PC-9 (cell line): ENCODE measurements at regions not wholly inside any gene's neighbourhood (a gene's known extent, or its start where the extent isn't known, plus 50 kb on each side); places are given as distances from the start of the nearest gene placed in this dataset.

Experiments used
- BruUV-seq: library from RNA; stranded (reverse); fragments of 400-500 nt; replicated peaks from 2 replicates; lab custom pipeline; 2021; lab: Mats Ljungman, UMichigan
- CTCF ChIA-PET: fragments of 300-600 bp; sonication (Branson Sonifier 250); formaldehyde crosslinking; loops from one replicate; lab custom pipeline; 2022; ENCODE audit warnings: antibody characterized with exemption; lab: Charles Lee
- POLR2A ChIA-PET: fragments of 300-600 bp; sonication (Branson Sonifier 250); formaldehyde crosslinking; loops from one replicate; lab custom pipeline; 2022; ENCODE audit warnings: antibody characterized with exemption; ENCODE audit not compliant: unreplicated experiment; lab: Charles Lee
- DNase-seq, 2 experiments: peaks; one replicate each; pipeline versions ENCODE4 v3.0.0 to v3.0.0-alpha.2; 2015 to 2022; ENCODE audit warnings: mixed read lengths in 1 of 2
- H2AFZ ChIP-seq: fragments of 200-600 bp; sonication (generic); 2 replicates; pipeline ENCODE4 v1.8.1; 2017; ENCODE audit warnings: antibody characterized with exemption
- H3F3A ChIP-seq: fragments of 200-600 bp; sonication (generic); 2 replicates; pipeline ENCODE4 v1.8.1; 2017; ENCODE audit warnings: antibody characterized with exemption, mild to moderate bottlenecking, low read depth; ENCODE audit not compliant: insufficient read depth
- H3K27ac ChIP-seq: fragments of 200-600 bp; sonication (generic); 2 replicates; pipeline ENCODE4 v1.6.1; 2016; ENCODE audit warnings: mixed run types
- H3K27me3 ChIP-seq: fragments of 200-600 bp; sonication (generic); 2 replicates; pipeline ENCODE4 v1.6.1; 2016; ENCODE audit warnings: low read depth, mixed run types; ENCODE audit not compliant: insufficient read depth
- H3K36me3 ChIP-seq: fragments of 200-600 bp; sonication (generic); 2 replicates; pipeline ENCODE4 v1.6.1; 2016; ENCODE audit warnings: low read depth, mixed run types
- H3K4me1 ChIP-seq: fragments of 200-600 bp; sonication (generic); replicated peaks from 2 replicates; pipeline ENCODE4 v1.6.1; 2016; ENCODE audit warnings: mixed run types; ENCODE audit not compliant: insufficient read depth
- H3K4me2 ChIP-seq: fragments of 200-600 bp; sonication (generic); 2 replicates; pipeline ENCODE4 v1.6.1; 2017; ENCODE audit warnings: mixed run types
- H3K4me3 ChIP-seq: fragments of 200-600 bp; sonication (generic); 2 replicates; pipeline ENCODE4 v1.6.1; 2016; ENCODE audit warnings: mixed run types
- H3K79me2 ChIP-seq: fragments of 200-600 bp; sonication (generic); 2 replicates; pipeline ENCODE4 v1.6.1; 2017; ENCODE audit warnings: low read depth, mixed run types
- H3K9me2 ChIP-seq: fragments of 200-600 bp; sonication (generic); 2 replicates; pipeline ENCODE4 v1.8.1; 2017; ENCODE audit warnings: mild to moderate bottlenecking; ENCODE audit not compliant: insufficient read depth
- H3K9me3 ChIP-seq: fragments of 200-600 bp; sonication (generic); 2 replicates; pipeline ENCODE4 v1.8.1; 2016; ENCODE audit warnings: low read depth; ENCODE audit not compliant: insufficient read depth
- H4K20me1 ChIP-seq: fragments of 200-600 bp; sonication (generic); 2 replicates; pipeline ENCODE4 v1.8.1; 2017; ENCODE audit not compliant: insufficient read depth
- EZH2 ChIP-seq: fragments of 200-600 bp; sonication (generic); IDR thresholded peaks from 2 replicates; pipeline ENCODE4 v1.8.0; 2017; ENCODE audit warnings: antibody characterized with exemption, low read depth
- intact Hi-C: fragments of 100-400 bp; cut with micrococcal nuclease; formaldehyde crosslinking; loops from one replicate; pipeline ENCODE4 v1.10.0; 2022; ENCODE audit not compliant: unreplicated experiment
- TF ChIP-seq, protein P1 (sequence below): fragments of 200-600 bp; sonication (generic); conservative IDR thresholded peaks from 2 replicates; pipeline ENCODE4 v1.6.1; 2017; ENCODE audit warnings: mixed run types, antibody characterized with exemption, mild to moderate bottlenecking, moderate library complexity

DNA sequence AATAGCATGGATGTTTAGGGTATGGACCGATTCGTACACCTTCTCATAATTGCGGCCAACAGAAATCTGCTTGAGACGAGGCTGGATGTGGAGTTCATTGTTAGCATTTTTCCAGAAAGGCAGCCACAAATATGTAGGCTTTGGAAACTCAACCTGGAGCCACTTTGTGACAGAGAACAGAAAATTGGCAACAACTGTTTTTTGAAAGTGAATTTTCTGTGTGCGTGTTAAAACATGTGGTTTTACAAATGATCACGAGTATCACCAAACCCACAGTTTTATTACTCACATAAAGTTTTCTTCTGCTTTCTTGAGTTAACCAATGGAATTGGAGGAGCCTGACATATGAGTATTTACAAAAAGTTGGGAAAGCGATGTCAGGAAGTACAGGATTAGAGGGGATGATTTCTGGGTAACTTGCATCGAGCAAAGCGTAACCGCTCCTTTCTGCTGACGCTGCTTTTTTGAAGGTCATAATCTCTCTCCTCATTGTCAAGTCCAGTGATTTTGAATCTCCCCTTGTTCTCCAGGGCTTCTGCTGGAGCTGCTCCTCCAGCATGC, 138.5 kb upstream of the TAF11L2 start:
- no peak overlapping the region for H3K4me3 ChIP-seq
- H3K4me2 ChIP-seq = no peak overlapping the region
- H3K27ac ChIP-seq = no peak overlapping the region
- TF ChIP-seq, protein P1, sequence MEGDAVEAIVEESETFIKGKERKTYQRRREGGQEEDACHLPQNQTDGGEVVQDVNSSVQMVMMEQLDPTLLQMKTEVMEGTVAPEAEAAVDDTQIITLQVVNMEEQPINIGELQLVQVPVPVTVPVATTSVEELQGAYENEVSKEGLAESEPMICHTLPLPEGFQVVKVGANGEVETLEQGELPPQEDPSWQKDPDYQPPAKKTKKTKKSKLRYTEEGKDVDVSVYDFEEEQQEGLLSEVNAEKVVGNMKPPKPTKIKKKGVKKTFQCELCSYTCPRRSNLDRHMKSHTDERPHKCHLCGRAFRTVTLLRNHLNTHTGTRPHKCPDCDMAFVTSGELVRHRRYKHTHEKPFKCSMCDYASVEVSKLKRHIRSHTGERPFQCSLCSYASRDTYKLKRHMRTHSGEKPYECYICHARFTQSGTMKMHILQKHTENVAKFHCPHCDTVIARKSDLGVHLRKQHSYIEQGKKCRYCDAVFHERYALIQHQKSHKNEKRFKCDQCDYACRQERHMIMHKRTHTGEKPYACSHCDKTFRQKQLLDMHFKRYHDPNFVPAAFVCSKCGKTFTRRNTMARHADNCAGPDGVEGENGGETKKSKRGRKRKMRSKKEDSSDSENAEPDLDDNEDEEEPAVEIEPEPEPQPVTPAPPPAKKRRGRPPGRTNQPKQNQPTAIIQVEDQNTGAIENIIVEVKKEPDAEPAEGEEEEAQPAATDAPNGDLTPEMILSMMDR = no peak
- TF ChIP-seq EZH2 = no peak
- H3K9me2 ChIP-seq = no peaks in the 10 kb centered on the region
- intact Hi-C loops = no loop called here
- H3F3A ChIP-seq = no peaks in the 10 kb centered on the region
- POLR2A ChIA-PET = no interaction called here
- no TSS peak for BruUV-seq
- no peaks in the 10 kb centered on the region; the same call in 1 of the 2 replicates for H3K9me3 ChIP-seq
- H3K79me2 ChIP-seq = no peaks in the 10 kb centered on the region
- no peak overlapping the region for H2AFZ ChIP-seq
- H3K36me3 ChIP-seq = no peaks in the 10 kb centered on the region
- CTCF ChIA-PET = no interaction called here
- no peaks in the 10 kb centered on the region for H3K27me3 ChIP-seq
- no peaks in the 10 kb centered on the region for H4K20me1 ChIP-seq
- DNase-seq = no peak
- H3K4me1 ChIP-seq = no peaks in the 10 kb centered on the region

DNA sequence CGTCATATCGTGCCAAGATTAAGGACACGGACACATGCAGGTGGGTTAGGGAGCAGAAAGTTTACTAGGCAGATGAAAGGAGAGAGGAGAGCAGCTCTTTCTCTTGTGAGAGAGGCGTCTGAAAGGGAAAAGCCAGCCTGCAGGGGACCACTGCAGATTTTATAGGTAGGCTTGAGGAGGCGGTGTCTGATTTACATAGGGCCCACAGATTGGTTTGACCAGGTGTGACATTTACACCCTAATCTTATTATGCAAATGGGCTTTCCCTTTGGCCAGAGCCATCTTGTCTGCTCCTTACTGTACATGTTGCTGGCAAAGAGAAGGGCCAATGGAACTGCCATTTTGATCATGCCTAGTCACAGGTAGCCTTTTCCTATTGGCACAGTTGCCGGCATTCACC, 137.2 kb upstream of the TAF11L2 start:
- H3K79me2 ChIP-seq = no peaks in the 10 kb centered on the region
- H4K20me1 ChIP-seq = no peaks in the 10 kb centered on the region
- TF ChIP-seq, protein P1 = no peak
- no peak for TF ChIP-seq EZH2
- no peaks in the 10 kb centered on the region; the same call in 1 of the 2 replicates for H3K9me3 ChIP-seq
- no peaks in the 10 kb centered on the region for H3K27me3 ChIP-seq
- no peak overlapping the region for H3K4me3 ChIP-seq
- H3K36me3 ChIP-seq = no peaks in the 10 kb centered on the region
- BruUV-seq = no TSS peak
- H3K27ac ChIP-seq = no peak overlapping the region
- ChIA-PET POLR2A (no interaction called here), CTCF (no interaction called here)
- intact Hi-C loops = no loop called here
- no peaks in the 10 kb centered on the region for H3F3A ChIP-seq
- no peak overlapping the region for H3K4me2 ChIP-seq
- 0 out of 2 replicates have a peak, but pooled peaks cover 6% of the 10 kb centered on the region for H3K4me1 ChIP-seq
- no peak overlapping the region for H2AFZ ChIP-seq
- DNase-seq = no peak
- H3K9me2 ChIP-seq = no peaks in the 10 kb centered on the region

DNA sequence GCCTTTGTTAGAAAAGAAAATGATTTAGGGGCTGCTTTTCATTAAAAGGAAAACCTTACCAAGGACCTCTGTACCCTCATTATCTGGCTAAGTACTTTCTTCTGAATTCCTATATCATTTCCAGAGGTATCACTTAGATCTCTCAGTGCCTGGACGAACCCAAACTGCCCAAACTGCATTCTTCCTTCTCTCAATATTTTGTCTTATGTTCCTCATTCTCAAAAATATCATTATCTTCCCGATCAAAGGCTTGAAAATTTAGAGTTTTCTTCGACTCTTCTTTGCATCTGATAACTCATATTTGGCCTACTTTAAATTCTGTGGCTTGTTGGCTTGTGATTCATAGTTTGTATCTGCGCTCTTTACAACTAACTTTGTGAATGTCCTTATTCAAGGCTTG, 136.7 kb upstream of the TAF11L2 start:
- ChIA-PET POLR2A (no interaction called here), CTCF (no interaction called here)
- H3K9me3 ChIP-seq = no peaks in the 10 kb centered on the region
- H3K79me2 ChIP-seq = no peaks in the 10 kb centered on the region
- no peaks in the 10 kb centered on the region for H3K9me2 ChIP-seq
- no peak overlapping the region for H3K4me2 ChIP-seq
- DNase-seq = no peak
- TF ChIP-seq, protein P1 = no peak
- TF ChIP-seq EZH2 = no peak
- intact Hi-C loops = no loop called here
- no TSS peak for BruUV-seq
- H3K4me3 ChIP-seq = no peak overlapping the region
- H3K27ac ChIP-seq = no peak overlapping the region
- no peaks in the 10 kb centered on the region for H3F3A ChIP-seq
- 0 out of 2 replicates have a peak, but pooled peaks cover 7% of the 10 kb centered on the region for H3K4me1 ChIP-seq
- no peaks in the 10 kb centered on the region for H3K27me3 ChIP-seq
- no peaks in the 10 kb centered on the region for H4K20me1 ChIP-seq
- H3K36me3 ChIP-seq = no peaks in the 10 kb centered on the region
- H2AFZ ChIP-seq = no peak overlapping the region
